22Rv1 (cell line): ENCODE measurements at regions not wholly inside any gene's neighbourhood (a gene's known extent, or its start where the extent isn't known, plus 50 kb on each side); places are given as distances from the start of the nearest gene placed in this dataset.

Experiments
- CTCF ChIP-seq: fragments of 450-650 bp; IDR thresholded peaks from 2 replicates; pipeline ENCODE4 v1.5.1; 2017; ENCODE audit warnings: mild to moderate bottlenecking
- ZFX ChIP-seq: fragments of 450-650 bp; IDR thresholded peaks from 2 replicates; pipeline ENCODE4 v1.6.1; 2017; ENCODE audit warnings: antibody characterized with exemption, borderline replicate concordance

- TF ChIP-seq CTCF (no peak), ZFX (no peak)
Measured at GRCh38 chr1:214846276-214846675, 236.3 kb upstream of the KCNK2 start.
